ENCODE measurements at regions not wholly inside any gene's neighbourhood (a gene's known extent, or its start where the extent isn't known, plus 50 kb on each side); places are given as distances from the start of the nearest gene placed in this dataset.

DNA sequence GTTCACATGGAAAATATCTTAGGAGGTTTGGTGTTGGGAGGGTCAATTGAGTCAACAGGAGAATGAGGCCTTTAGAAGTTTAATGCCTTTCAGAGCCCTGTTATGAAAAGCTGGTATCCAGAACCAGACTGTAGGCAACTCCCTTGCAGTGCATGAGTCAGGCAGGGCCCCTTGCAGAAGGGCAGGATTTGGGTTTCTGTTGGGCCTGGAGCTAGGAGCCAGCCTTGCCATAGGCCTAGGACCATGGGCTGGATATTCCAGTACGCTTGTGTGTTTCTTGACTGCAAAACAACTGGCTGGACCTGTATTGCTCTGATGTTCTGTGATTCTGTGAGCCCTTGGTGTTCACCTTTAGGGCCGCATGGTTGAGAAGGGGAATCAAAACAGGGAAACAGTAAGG is 121.8 kb upstream of the ADRA1D start:
- TF ChIP-seq CHD4 (IDR thresholded peaks at IDR 0.05; ENCODE audit: borderline replicate concordance) (no peak), CTCF (IDR thresholded peaks at IDR 0.05) (no peak), SMC3 (IDR thresholded peaks at IDR 0.05) (no peak), ELK1 (IDR thresholded peaks at IDR 0.05; ENCODE audit: low read depth, low read length) (no peak), POLR2AphosphoS2 (conservative IDR thresholded peaks at IDR 0.05; ENCODE audit: low read length) (no peak), POLR2A (IDR thresholded peaks at IDR 0.05; ENCODE audit: low read length) (no peak), HMGXB4 (CRISPR knock-in tag; IDR thresholded peaks at IDR 0.05; ENCODE audit: borderline replicate concordance) (no peak), EHMT2 (IDR thresholded peaks at IDR 0.05; ENCODE audit: low read depth) (no peak), ZFP36 (IDR thresholded peaks at IDR 0.05; ENCODE audit: borderline replicate concordance, partially characterized antibody) (no peak), MAFK (IDR thresholded peaks at IDR 0.05; ENCODE audit: partially characterized antibody) (no peak)
- TF ChIP-seq, protein P1, sequence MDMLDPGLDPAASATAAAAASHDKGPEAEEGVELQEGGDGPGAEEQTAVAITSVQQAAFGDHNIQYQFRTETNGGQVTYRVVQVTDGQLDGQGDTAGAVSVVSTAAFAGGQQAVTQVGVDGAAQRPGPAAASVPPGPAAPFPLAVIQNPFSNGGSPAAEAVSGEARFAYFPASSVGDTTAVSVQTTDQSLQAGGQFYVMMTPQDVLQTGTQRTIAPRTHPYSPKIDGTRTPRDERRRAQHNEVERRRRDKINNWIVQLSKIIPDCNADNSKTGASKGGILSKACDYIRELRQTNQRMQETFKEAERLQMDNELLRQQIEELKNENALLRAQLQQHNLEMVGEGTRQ (IDR thresholded peaks at IDR 0.05), result no peak
- TF ChIP-seq, protein P2, sequence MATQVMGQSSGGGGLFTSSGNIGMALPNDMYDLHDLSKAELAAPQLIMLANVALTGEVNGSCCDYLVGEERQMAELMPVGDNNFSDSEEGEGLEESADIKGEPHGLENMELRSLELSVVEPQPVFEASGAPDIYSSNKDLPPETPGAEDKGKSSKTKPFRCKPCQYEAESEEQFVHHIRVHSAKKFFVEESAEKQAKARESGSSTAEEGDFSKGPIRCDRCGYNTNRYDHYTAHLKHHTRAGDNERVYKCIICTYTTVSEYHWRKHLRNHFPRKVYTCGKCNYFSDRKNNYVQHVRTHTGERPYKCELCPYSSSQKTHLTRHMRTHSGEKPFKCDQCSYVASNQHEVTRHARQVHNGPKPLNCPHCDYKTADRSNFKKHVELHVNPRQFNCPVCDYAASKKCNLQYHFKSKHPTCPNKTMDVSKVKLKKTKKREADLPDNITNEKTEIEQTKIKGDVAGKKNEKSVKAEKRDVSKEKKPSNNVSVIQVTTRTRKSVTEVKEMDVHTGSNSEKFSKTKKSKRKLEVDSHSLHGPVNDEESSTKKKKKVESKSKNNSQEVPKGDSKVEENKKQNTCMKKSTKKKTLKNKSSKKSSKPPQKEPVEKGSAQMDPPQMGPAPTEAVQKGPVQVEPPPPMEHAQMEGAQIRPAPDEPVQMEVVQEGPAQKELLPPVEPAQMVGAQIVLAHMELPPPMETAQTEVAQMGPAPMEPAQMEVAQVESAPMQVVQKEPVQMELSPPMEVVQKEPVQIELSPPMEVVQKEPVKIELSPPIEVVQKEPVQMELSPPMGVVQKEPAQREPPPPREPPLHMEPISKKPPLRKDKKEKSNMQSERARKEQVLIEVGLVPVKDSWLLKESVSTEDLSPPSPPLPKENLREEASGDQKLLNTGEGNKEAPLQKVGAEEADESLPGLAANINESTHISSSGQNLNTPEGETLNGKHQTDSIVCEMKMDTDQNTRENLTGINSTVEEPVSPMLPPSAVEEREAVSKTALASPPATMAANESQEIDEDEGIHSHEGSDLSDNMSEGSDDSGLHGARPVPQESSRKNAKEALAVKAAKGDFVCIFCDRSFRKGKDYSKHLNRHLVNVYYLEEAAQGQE (IDR thresholded peaks at IDR 0.05), result no peak
- TF ChIP-seq, protein P3, sequence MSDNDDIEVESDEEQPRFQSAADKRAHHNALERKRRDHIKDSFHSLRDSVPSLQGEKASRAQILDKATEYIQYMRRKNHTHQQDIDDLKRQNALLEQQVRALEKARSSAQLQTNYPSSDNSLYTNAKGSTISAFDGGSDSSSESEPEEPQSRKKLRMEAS (IDR thresholded peaks at IDR 0.05), result no peak

Measured in A549 (cell line).